A549 (cell line): ENCODE measurements at regions not wholly inside any gene's neighbourhood (a gene's known extent, or its start where the extent isn't known, plus 50 kb on each side); places are given as distances from the start of the nearest gene placed in this dataset.

ENCODE experiments used
- CEBPB ChIP-seq, 2 experiments: fragments of >200 bp in 1 of 2; sonication (Bioruptor Twin) in 1 of 2; formaldehyde crosslinking in 1 of 2; IDR thresholded peaks; 2 replicates each; pipeline ENCODE4 v1.6.1; 2012 to 2016
- CHD4 ChIP-seq: fragments of 200-600 bp; sonication (generic); IDR thresholded peaks from 2 replicates; pipeline ENCODE4 v1.6.1; 2016; ENCODE audit warnings: antibody characterized with exemption, mild to moderate bottlenecking, borderline replicate concordance
- EP300 ChIP-seq, 2 experiments: fragments of >200 bp; sonication (Bioruptor Twin); formaldehyde crosslinking; IDR thresholded peaks; 2 replicates in 1 of 2; 3 replicates in 1 of 2; pipeline ENCODE4 v1.6.1; 2016 to 2017
- HDAC2 ChIP-seq: fragments of 200-600 bp; sonication (generic); IDR thresholded peaks from 2 replicates; pipeline ENCODE4 v1.6.1; 2016
- KDM5A ChIP-seq: fragments of 200-600 bp; sonication (generic); IDR thresholded peaks from 2 replicates; pipeline ENCODE4 v1.6.1; 2016; ENCODE audit warnings: antibody characterized with exemption, mild to moderate bottlenecking
- POLR2A ChIP-seq: IDR thresholded peaks from 2 replicates; pipeline ENCODE4 v1.6.1; 2012; ENCODE audit warnings: mild to moderate bottlenecking, low read length
- RFX5 ChIP-seq: fragments of 450-650 bp; IDR thresholded peaks from 2 replicates; pipeline ENCODE4 v1.7.1; 2014; ENCODE audit warnings: antibody characterized with exemption, mild to moderate bottlenecking, moderate library complexity
- SMC3 ChIP-seq: fragments of >200 bp; sonication (Bioruptor Twin); formaldehyde crosslinking; IDR thresholded peaks from 3 replicates; pipeline ENCODE4 v1.6.1; 2018; ENCODE audit warnings: inconsistent platforms
- TP53 ChIP-seq: fragments of 250-450 bp; sonication (Bioruptor Pico); IDR thresholded peaks from 2 replicates; pipeline ENCODE4 v1.5.0; 2021; ENCODE audit warnings: mild to moderate bottlenecking, moderate library complexity
- TF ChIP-seq, protein P1 (sequence below): fragments of >200 bp; sonication (Bioruptor Twin); formaldehyde crosslinking; IDR thresholded peaks from 3 replicates; pipeline ENCODE4 v1.5.1; 2016
- TF ChIP-seq, protein P2 (sequence below): IDR thresholded peaks from 2 replicates; pipeline ENCODE4 v1.6.1; 2012

DNA sequence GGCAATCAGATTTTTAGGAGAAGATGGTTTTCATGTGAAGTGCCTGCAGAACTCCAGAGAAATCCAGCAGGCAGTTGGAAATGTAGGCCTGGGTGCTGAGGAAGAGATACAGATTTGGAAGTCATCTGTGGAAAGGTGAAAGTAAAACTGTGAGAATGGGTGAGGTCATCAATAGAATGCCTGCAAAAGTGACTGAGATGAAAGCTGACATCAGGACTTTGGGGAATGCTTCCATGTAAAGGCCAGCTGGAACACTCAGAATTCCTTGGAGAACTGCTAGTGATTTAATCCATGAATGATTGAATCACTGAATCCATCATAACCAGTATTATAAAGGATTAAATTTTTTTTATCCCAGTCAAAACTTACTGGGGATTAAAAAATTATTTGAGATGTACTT, 124.5 kb upstream of the GIMD1 start:
- TF ChIP-seq SMC3 (no peak), POLR2A (no peak), RFX5 (no peak), TP53 (CRISPR knock-in tag) (no peak), KDM5A (no peak), CHD4 (no peak), HDAC2 (no peak), CEBPB (IDR thresholded peaks at IDR 0.05) (no peak), EP300 (IDR thresholded peaks at IDR 0.05) (no peak)
- TF ChIP-seq, protein P1, sequence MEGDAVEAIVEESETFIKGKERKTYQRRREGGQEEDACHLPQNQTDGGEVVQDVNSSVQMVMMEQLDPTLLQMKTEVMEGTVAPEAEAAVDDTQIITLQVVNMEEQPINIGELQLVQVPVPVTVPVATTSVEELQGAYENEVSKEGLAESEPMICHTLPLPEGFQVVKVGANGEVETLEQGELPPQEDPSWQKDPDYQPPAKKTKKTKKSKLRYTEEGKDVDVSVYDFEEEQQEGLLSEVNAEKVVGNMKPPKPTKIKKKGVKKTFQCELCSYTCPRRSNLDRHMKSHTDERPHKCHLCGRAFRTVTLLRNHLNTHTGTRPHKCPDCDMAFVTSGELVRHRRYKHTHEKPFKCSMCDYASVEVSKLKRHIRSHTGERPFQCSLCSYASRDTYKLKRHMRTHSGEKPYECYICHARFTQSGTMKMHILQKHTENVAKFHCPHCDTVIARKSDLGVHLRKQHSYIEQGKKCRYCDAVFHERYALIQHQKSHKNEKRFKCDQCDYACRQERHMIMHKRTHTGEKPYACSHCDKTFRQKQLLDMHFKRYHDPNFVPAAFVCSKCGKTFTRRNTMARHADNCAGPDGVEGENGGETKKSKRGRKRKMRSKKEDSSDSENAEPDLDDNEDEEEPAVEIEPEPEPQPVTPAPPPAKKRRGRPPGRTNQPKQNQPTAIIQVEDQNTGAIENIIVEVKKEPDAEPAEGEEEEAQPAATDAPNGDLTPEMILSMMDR = no peak
- TF ChIP-seq, protein P2, sequence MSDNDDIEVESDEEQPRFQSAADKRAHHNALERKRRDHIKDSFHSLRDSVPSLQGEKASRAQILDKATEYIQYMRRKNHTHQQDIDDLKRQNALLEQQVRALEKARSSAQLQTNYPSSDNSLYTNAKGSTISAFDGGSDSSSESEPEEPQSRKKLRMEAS = no peak
